Activated B cell treated with CpG ODN at 0.5 μM for 24 hours (primary cell): ENCODE measurements at regions not wholly inside any gene's neighbourhood (a gene's known extent, or its start where the extent isn't known, plus 50 kb on each side); places are given as distances from the start of the nearest gene placed in this dataset.

Experiments used
- ATAC-seq: fragments of 200-7000 bp; cut with Tn5 transposase; one replicate; pipeline ENCODE4 v1.10.0; 2021; ENCODE audit warnings: low read depth, mild to moderate bottlenecking, moderate library complexity
- CTCF ChIA-PET: fragments of 350-600 bp; sonication (Branson Sonifier 250); formaldehyde crosslinking; loops from one replicate; lab custom pipeline; 2021; ENCODE audit warnings: antibody characterized with exemption; lab: Charles Lee
- POLR2A ChIA-PET: fragments of 350-600 bp; sonication (Branson Sonifier 250); formaldehyde crosslinking; loops from one replicate; lab custom pipeline; 2021; ENCODE audit warnings: antibody characterized with exemption; lab: Charles Lee
- DNase-seq: peaks from one replicate; pipeline ENCODE4 v3.0.0; 2022
- H3K27ac Mint-ChIP-seq: one replicate; pipeline ENCODE4 v1.8.0; 2020; ENCODE audit warnings: mixed read lengths
- H3K27me3 Mint-ChIP-seq: one replicate; pipeline ENCODE4 v1.8.0; 2021; ENCODE audit warnings: mixed read lengths
- H3K36me3 Mint-ChIP-seq: one replicate; pipeline ENCODE4 v1.8.0; 2021; ENCODE audit warnings: low read depth, mixed read lengths
- H3K4me1 Mint-ChIP-seq: one replicate; pipeline ENCODE4 v1.8.0; 2021; ENCODE audit warnings: mixed read lengths
- H3K4me3 Mint-ChIP-seq: one replicate; pipeline ENCODE4 v1.8.0; 2020; ENCODE audit warnings: mild to moderate bottlenecking, mixed read lengths
- H3K9me3 Mint-ChIP-seq: one replicate; pipeline ENCODE4 v1.8.0; 2020; ENCODE audit warnings: mixed read lengths
- intact Hi-C: fragments of 100-400 bp; cut with micrococcal nuclease; formaldehyde crosslinking; loops from one replicate; pipeline ENCODE4 v1.15.1; 2024
- TF ChIP-seq, protein P1 (sequence below): fragments of 200-600 bp; IDR thresholded peaks from one replicate; pipeline ENCODE4 v1.8.0; 2022; ENCODE audit warnings: antibody characterized with exemption, mild to moderate bottlenecking

DNA sequence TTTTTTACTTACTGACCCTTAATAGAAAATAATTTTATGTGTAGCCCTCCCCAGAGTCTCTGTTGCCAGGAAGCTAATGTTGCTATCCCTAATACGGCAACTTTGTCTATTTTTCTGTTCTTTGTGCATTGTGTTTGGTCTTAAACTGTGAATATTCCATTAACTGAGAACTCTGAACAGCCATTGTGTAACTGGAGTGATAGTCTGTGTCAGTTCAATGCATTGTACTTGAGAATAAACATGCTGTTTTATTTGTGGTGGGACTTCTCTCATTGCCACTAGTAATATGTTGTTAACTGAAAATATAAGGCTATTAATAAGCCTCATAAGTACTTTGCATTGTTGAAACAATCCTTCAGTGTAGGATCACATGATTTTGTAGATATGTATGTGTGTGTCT is 278.3 kb upstream of the DMRT1 start:
- ATAC-seq (no peak), DNase-seq (no peak)
- peaks cover 32% of the 10 kb centered on the region for H3K4me1 Mint-ChIP-seq
- H3K27ac Mint-ChIP-seq, result no peak overlapping the region
- CTCF ChIA-PET, result no interaction called here
- POLR2A ChIA-PET, result no interaction called here
- H3K27me3 Mint-ChIP-seq, result peaks cover 4% of the 10 kb centered on the region
- H3K9me3 Mint-ChIP-seq, result peaks cover 4% of the 10 kb centered on the region
- no peaks in the 10 kb centered on the region for H3K36me3 Mint-ChIP-seq
- TF ChIP-seq, protein P1, sequence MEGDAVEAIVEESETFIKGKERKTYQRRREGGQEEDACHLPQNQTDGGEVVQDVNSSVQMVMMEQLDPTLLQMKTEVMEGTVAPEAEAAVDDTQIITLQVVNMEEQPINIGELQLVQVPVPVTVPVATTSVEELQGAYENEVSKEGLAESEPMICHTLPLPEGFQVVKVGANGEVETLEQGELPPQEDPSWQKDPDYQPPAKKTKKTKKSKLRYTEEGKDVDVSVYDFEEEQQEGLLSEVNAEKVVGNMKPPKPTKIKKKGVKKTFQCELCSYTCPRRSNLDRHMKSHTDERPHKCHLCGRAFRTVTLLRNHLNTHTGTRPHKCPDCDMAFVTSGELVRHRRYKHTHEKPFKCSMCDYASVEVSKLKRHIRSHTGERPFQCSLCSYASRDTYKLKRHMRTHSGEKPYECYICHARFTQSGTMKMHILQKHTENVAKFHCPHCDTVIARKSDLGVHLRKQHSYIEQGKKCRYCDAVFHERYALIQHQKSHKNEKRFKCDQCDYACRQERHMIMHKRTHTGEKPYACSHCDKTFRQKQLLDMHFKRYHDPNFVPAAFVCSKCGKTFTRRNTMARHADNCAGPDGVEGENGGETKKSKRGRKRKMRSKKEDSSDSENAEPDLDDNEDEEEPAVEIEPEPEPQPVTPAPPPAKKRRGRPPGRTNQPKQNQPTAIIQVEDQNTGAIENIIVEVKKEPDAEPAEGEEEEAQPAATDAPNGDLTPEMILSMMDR, result no peak
- no peak overlapping the region for H3K4me3 Mint-ChIP-seq
- intact Hi-C loops, result no loop called here

DNA sequence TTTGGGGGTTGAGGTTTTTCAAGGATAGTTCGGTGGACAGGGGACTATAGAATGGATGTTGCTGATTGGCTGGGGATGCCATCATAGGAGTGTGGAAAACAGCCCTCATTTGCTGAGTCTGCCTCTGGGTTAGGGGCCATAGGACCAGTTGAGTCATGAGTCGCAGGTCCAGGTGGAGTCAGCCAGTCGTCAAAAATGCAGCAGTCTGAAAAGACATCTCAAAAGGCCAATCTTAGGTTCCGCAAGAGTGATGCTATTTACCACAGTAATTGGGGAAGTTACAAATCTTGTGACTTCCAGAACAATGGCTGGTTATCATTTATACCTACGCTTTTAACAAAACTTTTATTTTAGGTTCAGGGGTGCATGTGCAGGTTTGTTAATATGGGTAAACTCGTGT is 276.0 kb upstream of the DMRT1 start:
- ATAC-seq (peak; percentile 80), DNase-seq (no peak)
- H3K36me3 Mint-ChIP-seq, result no peaks in the 10 kb centered on the region
- peaks cover 4% of the 10 kb centered on the region for H3K9me3 Mint-ChIP-seq
- H3K4me3 Mint-ChIP-seq, result peak overlapping the region; percentile 9
- CTCF ChIA-PET, result no interaction called here
- H3K4me1 Mint-ChIP-seq, result peaks cover 42% of the 10 kb centered on the region
- intact Hi-C loops, result loop anchor here (2.0 kb wide), 1 partner anchor 61 kb away; the partner anchor contains the start of gene KANK1
- H3K27me3 Mint-ChIP-seq, result peaks cover 2% of the 10 kb centered on the region
- H3K27ac Mint-ChIP-seq, result peak overlapping the region; percentile 30
- TF ChIP-seq, protein P1, result no peak
- POLR2A ChIA-PET, result no interaction called here

GRCh38 chr9:567128-567746 is 274.3 kb upstream of the DMRT1 start:
- ATAC-seq (peak; percentile 63), DNase-seq (no peak)
- Mint-ChIP-seq H3K36me3 (no peaks in the 10 kb centered on the region), H3K4me1 (peaks cover 42% of the 10 kb centered on the region), H3K9me3 (peaks cover 4% of the 10 kb centered on the region), H3K27me3 (peaks cover 2% of the 10 kb centered on the region), H3K4me3 (peak overlapping the region; percentile 20), H3K27ac (peak overlapping the region; percentile 41)
- POLR2A ChIA-PET, result interaction anchor here (1.6 kb wide), 1 partner anchor 63 kb away, joined by 3 read pairs; the partner anchor contains the start of gene KANK1
- TF ChIP-seq, protein P1, result no peak
- intact Hi-C loops, result no loop called here
- CTCF ChIA-PET, result no interaction called here

GRCh38 chr9:567747-568305 is 273.7 kb upstream of the DMRT1 start:
- POLR2A ChIA-PET, result interaction anchor here (1.6 kb wide), 1 partner anchor 64 kb away, joined by 3 read pairs; the partner anchor contains the start of gene KANK1

DNA sequence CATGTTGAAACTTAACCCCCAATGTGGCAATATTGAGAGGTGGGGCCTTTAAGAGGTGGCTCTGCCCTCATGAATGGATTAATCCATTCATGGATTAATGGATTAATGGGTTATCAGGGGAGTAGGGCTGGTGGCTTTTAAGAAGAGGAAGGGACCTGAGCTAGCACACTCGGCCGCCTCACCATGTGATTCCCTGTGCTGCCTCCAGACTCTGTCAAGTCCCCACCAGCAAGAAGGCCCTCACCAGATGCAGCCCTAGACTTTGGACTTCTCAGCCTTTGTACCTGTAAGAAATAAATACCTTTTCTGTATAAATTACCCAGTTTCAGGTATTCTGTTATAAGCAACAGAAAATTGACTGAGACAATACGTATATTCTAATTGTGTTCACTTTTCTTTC is 272.2 kb upstream of the DMRT1 start:
- H3K27me3 Mint-ChIP-seq, result no peaks in the 10 kb centered on the region
- no peak overlapping the region for H3K4me3 Mint-ChIP-seq
- TF ChIP-seq, protein P1, result no peak
- DNase-seq (no peak), ATAC-seq (no peak)
- H3K9me3 Mint-ChIP-seq, result peaks cover 4% of the 10 kb centered on the region
- H3K27ac Mint-ChIP-seq, result no peak overlapping the region
- POLR2A ChIA-PET, result no interaction called here
- peaks cover 42% of the 10 kb centered on the region for H3K4me1 Mint-ChIP-seq
- intact Hi-C loops, result no loop called here
- CTCF ChIA-PET, result no interaction called here
- H3K36me3 Mint-ChIP-seq, result no peaks in the 10 kb centered on the region

More at GRCh38 chr9:567747-568305, 273.7 kb upstream of the DMRT1 start:
- Mint-ChIP-seq H3K4me1 (peaks cover 42% of the 10 kb centered on the region), H3K4me3 (peak overlapping the region; percentile 20), H3K9me3 (peaks cover 4% of the 10 kb centered on the region), H3K27me3 (peaks cover 2% of the 10 kb centered on the region), H3K36me3 (no peaks in the 10 kb centered on the region), H3K27ac (peak overlapping the region; percentile 41)
- DNase-seq, result no peak
- ATAC-seq, result peak; percentile 16
- intact Hi-C loops, result no loop called here
- TF ChIP-seq, protein P1, result no peak
- CTCF ChIA-PET, result no interaction called here
